ENCODE measurements at regions not wholly inside any gene's neighbourhood (a gene's known extent, or its start where the extent isn't known, plus 50 kb on each side); places are given as distances from the start of the nearest gene placed in this dataset.
"Not testable (repeated sequence)": the region's sequence is repeated elsewhere in the genome, so short reads cannot be mapped to it uniquely, and the experiment has no call there.

DNA sequence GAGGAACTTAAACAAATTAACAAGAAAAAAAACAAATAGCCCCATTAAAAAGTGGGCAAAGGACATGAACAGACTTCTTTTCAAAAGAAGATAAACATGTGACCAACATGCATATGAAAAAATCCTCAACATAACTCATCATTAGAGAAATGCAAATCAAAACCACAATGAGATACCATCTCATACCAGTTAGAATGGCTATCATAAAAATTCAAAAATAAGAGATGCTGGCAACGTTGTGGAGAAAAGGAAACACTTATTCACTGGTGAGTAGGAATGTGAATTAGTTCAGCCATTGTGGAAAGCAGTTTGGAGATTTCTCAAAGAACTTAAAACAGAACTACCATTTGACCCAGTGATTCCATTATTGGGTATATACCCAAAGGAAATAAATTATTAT lies 189.1 kb upstream of the TMEM106B start:
- H3K27me3 Mint-ChIP-seq (ENCODE audit: low read depth in 3 of 3); DNase-seq; H3K4me3 Mint-ChIP-seq; H3K9me3 Mint-ChIP-seq; H3K4me1 Mint-ChIP-seq; H3K27ac Mint-ChIP-seq; H3K36me3 Mint-ChIP-seq: not testable (repeated sequence)

DNA sequence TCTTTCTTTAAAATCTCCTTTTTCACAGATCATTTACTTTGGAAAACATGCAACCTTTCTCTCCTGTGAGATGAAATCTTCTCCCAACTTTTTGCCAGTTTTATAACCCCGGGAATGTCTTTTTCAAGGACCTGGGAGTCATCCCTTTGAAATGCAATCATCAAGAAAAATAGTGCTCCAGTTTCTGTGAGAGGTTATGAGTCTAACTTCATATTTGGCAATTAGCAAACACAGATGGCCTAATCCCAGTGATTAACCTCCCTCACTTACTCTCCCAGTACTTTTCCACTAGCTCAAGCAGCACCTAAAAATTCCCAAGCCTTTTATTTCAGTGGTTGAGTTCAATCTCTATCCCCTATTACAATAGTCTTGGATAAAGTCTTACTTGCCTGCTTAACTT lies 185.8 kb upstream of the TMEM106B start:
- H3K36me3 Mint-ChIP-seq: no peaks in the 10 kb centered on the region
- H3K9me3 Mint-ChIP-seq: peaks cover 0 to 9% (median 2%) of the 10 kb centered on the region in 6 donors
- H3K4me1 Mint-ChIP-seq: no peaks in the 10 kb centered on the region
- H3K27ac Mint-ChIP-seq: no peak overlapping the region
- no peak for DNase-seq
- H3K4me3 Mint-ChIP-seq: no peak overlapping the region
- no peaks in the 10 kb centered on the region for H3K27me3 Mint-ChIP-seq (ENCODE audit: low read depth in 3 of 3)

DNA sequence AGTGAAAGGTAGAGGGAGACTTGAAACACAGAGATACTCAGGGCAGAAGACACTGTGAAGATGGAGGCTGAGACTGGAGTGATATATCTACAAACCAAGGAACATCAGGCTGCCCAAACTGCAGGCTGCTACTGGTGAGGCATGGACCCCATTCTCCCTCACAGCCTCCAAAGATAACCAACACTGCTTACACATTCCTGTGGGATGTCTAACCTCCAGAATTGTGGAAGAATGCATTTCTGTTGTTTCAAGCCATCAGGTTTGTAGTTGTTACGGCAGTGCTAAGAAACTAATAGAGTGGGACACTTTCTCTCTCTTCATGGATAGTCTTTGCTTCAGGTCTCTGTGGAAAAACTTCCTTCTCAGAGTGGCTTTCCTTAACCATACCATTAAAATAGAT lies 182.6 kb upstream of the TMEM106B start:
- Mint-ChIP-seq H3K9me3 (peaks cover 0 to 5% (median 2%) of the 10 kb centered on the region in 6 donors), H3K36me3 (no peaks in the 10 kb centered on the region), H3K27me3 (ENCODE audit: low read depth in 3 of 3) (no peaks in the 10 kb centered on the region), H3K4me1 (no peaks in the 10 kb centered on the region), H3K27ac (no peak overlapping the region), H3K4me3 (no peak overlapping the region)
- DNase-seq: no peak

DNA sequence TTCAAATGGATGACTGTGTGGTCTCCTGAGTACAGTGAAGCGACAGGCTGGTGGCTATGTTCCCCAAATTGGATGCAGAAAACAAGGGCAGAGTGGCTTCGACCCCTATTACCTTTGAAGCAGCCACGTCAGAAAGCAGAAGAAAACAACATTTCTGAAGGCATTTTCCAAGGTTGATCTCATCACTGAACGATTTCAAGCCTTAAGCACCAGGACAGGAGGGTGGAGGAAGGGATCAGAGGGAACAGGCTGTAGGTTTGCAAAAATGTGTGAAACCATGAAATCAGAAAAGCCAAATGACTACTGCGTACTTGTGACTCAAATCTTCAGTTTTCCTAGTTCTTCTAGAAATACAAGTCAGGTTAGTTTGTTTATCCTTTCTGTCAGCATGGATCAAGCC lies 181.0 kb upstream of the TMEM106B start:
- H3K9me3 Mint-ChIP-seq: peaks cover 0 to 4% (median under 1%) of the 10 kb centered on the region in 6 donors
- H3K4me1 Mint-ChIP-seq: no peaks in the 10 kb centered on the region
- no peaks in the 10 kb centered on the region for H3K36me3 Mint-ChIP-seq
- H3K27me3 Mint-ChIP-seq (ENCODE audit: low read depth in 3 of 3): no peaks in the 10 kb centered on the region
- DNase-seq: no peak
- no peak overlapping the region for H3K4me3 Mint-ChIP-seq
- no peak overlapping the region for H3K27ac Mint-ChIP-seq

DNA sequence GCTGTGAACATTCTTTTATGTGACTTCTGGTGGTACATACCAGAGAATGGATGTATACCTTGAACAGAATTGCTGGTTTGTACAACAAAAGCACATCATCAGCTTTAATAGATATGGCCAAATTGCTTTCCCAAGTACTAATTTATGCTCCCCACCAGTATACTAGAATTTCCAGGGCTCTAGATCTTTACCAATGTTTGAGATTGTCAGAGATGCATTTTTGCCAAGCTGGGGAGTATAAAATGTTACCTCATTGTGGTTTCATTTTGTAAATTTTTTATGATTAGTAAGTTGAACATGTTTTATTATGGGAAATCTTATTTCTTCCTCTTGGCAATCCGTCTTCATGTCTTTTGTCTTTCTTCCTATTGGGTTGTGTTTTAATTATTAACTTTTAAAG lies 179.9 kb upstream of the TMEM106B start:
- Mint-ChIP-seq H3K27me3 (ENCODE audit: low read depth in 3 of 3) (no peaks in the 10 kb centered on the region), H3K9me3 (peaks cover 0 to 4% (median under 1%) of the 10 kb centered on the region in 6 donors), H3K4me3 (no peak overlapping the region), H3K27ac (no peak overlapping the region), H3K4me1 (no peaks in the 10 kb centered on the region), H3K36me3 (no peaks in the 10 kb centered on the region)
- DNase-seq: no peak

DNA sequence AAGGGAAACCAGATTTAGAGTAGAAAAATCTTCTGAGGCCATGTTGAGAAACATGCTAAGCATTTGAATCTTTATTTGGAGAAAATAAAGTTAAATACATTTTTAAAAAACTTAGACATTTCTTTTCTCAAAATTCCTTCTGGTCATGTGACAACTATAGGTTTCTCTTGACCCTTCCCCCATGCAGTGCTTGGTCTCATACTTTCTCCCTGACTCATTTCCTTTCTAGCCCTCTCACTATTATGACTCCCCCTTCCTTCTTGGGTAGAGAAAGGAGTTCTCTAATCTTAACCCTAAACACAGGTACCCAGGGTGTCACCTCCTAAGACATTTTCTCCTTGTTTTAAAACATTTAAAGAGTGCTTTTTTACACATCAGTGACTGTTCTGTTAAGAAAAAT lies 179.5 kb upstream of the TMEM106B start:
- Mint-ChIP-seq H3K9me3 (peaks cover 0 to 4% (median under 1%) of the 10 kb centered on the region in 6 donors), H3K4me1 (no peaks in the 10 kb centered on the region), H3K36me3 (no peaks in the 10 kb centered on the region), H3K27me3 (ENCODE audit: low read depth in 3 of 3) (no peaks in the 10 kb centered on the region), H3K27ac (no peak overlapping the region), H3K4me3 (no peak overlapping the region)
- no peak for DNase-seq

DNA sequence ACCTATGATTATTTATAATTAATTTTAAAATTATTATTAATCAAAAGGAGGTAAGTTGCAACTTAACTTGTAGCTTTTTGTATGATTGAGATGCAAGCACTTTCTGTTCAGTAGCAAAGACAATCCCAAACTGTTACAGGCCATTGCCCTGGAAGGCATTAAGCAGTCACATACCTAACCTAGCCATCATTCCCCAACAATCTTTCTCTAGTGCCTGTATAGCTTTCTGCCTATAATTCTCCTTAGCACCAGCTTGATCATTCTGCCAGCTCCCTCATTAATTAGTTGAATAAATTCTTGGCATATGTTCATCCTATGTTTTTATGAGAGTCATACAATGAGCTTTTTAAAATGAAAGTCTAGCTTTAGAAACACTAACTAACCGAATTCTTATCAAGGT lies 178.9 kb upstream of the TMEM106B start:
- H3K9me3 Mint-ChIP-seq: peaks cover 0 to 4% (median under 1%) of the 10 kb centered on the region in 6 donors
- H3K4me1 Mint-ChIP-seq: no peaks in the 10 kb centered on the region
- H3K27me3 Mint-ChIP-seq (ENCODE audit: low read depth in 3 of 3): no peaks in the 10 kb centered on the region
- no peaks in the 10 kb centered on the region for H3K36me3 Mint-ChIP-seq
- no peak overlapping the region for H3K27ac Mint-ChIP-seq
- H3K4me3 Mint-ChIP-seq: no peak overlapping the region
- no peak for DNase-seq

DNA sequence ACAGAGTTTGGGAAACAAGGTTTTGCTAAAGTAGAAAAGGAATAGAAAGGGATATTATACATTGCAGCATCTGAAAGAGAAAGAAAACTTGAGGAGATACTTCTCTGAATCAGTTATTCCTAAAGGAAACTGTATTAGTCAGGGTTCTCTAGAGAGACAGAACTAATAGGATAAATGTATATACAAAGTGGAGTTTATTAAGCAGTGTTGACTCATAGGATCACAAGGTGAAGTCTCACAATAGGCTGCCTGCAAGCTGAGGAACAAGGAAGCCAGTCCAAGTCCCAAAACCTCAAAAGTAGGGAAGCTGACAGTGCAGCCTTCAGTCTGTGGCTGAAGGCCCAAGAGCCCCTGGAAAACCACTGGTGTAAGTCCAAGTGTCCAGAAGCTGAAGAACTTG lies 167.6 kb upstream of the TMEM106B start:
- H3K27ac Mint-ChIP-seq, H3K4me1 Mint-ChIP-seq, H3K4me3 Mint-ChIP-seq: not testable (repeated sequence)

DNA sequence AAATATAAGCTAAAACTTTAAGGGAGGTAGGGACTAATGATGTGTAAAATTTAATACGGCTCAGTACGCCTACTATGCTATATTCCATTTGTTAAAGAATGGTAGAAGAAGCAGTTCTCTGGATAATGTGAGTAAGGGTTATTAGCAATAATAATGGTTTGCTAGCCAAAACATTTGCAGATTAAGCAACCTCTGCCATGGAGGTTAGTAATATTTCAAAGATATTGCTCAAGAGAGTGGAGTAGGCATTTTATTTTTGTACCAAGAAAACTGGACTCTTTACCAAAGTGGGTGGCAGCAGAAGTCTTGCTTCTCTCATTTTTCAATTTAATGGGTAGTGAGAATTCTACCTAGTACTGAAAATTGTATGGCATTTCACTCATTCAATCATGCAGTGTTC lies 158.9 kb upstream of the TMEM106B start:
- H3K9me3 Mint-ChIP-seq: peaks cover 0 to 22% (median 12%) of the 10 kb centered on the region in 6 donors
- H3K4me3 Mint-ChIP-seq: no peak overlapping the region
- peaks cover 0 to 3% (median 2%) of the 10 kb centered on the region in 3 donors for H3K27me3 Mint-ChIP-seq (ENCODE audit: low read depth in 3 of 3)
- no peaks in the 10 kb centered on the region for H3K36me3 Mint-ChIP-seq
- no peak for DNase-seq
- no peaks in the 10 kb centered on the region for H3K4me1 Mint-ChIP-seq
- H3K27ac Mint-ChIP-seq: no peak overlapping the region

More for the DNA sequence above, 167.6 kb upstream of the TMEM106B start:
- not testable (repeated sequence) for H3K27me3 Mint-ChIP-seq (ENCODE audit: low read depth in 3 of 3); DNase-seq; H3K9me3 Mint-ChIP-seq; H3K36me3 Mint-ChIP-seq

DNA sequence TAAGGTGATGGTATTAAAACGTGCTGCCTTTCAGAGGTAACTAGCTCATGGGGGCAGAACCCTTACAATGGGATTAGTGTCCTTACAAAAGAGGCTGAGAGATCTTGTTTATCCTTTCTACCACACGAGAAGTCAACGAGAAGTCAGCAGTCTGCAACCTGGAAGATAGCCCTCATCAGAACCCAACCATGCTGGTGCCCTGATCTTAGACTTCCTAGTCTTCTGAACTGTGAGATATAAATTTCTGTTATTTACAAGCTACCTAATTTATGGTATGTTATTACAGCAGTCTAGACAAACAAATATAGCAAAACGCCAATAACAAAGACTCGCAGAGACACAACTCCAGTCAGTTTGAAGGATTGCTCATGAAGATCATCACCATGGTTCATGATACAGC lies 157.5 kb upstream of the TMEM106B start:
- Mint-ChIP-seq H3K9me3 (peaks cover 0 to 26% (median 17%) of the 10 kb centered on the region in 6 donors), H3K4me3 (no peak overlapping the region), H3K36me3 (peaks cover 0 to 2% (median 0%) of the 10 kb centered on the region in 3 donors), H3K27me3 (ENCODE audit: low read depth in 3 of 3) (peaks cover 2 to 5% (median 3%) of the 10 kb centered on the region in 3 donors), H3K4me1 (no peaks in the 10 kb centered on the region), H3K27ac (no peak overlapping the region)
- DNase-seq: no peak

DNA sequence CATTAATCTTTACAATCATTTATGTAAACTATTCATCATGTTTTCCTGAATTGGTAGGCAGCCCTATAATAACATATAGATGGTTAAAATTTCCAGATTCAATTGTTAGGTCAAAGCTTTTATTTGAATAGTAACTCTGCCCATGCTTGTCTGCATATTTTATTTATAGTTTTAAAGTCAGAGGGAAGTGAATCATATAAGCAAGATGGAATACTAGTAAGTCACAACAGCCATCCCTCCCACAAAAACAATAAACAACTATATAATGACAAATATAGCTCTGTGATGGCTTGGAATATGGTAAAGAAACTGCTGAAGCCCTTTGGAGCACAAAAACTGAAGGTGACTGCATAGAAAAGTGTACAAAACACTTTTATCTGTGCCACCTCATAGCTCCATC lies 156.3 kb upstream of the TMEM106B start:
- Mint-ChIP-seq H3K36me3 (peaks cover 0 to 2% (median 0%) of the 10 kb centered on the region in 3 donors), H3K27me3 (ENCODE audit: low read depth in 3 of 3) (peaks cover 2 to 7% (median 3%) of the 10 kb centered on the region in 3 donors), H3K4me3 (no peak overlapping the region), H3K27ac (no peak overlapping the region), H3K4me1 (no peaks in the 10 kb centered on the region), H3K9me3 (peaks cover 0 to 25% (median 17%) of the 10 kb centered on the region in 6 donors)
- no peak for DNase-seq

DNA sequence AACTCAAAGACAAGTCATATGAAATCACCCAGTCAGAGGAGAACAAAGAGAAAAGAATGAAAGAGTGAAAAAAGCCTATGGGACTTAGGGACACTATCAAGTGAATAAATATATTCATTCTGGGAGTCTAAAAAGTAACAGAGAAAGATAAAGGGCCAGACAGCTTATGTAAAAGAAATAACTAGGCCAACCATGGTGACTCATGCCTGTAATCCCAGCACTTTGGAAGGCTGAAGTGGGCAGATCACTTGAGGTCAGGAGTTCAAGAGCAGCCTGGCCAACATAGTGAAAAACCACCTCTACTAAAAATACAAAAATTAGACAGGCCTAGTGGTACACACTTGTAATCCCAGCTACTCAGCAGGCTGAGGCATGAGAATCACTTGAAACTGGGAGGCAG lies 154.7 kb upstream of the TMEM106B start:
- H3K36me3 Mint-ChIP-seq: peaks cover 0 to 2% (median 0%) of the 10 kb centered on the region in 3 donors

DNA sequence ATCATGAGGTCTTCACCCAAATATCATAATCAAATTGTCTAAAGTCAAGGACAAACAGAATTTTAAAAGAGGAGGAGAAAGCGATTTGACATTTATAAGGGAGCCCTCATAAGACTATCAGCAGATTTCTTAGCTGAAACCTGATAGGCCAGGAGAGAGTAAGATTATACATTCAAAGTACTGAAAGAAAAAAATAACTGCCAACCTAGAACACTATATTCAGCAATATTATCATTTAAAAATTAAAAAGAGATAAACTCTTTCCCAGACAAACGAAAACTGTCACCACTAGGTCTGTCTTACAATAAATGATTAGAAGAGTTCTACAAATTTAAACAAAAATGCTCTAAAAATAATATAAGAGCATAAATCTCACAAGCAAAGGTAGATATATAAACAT lies 154.1 kb upstream of the TMEM106B start:
- Mint-ChIP-seq H3K27me3 (ENCODE audit: low read depth in 3 of 3) (peaks cover 0 to 7% (median 3%) of the 10 kb centered on the region in 3 donors), H3K36me3 (peaks cover 0 to 2% (median 0%) of the 10 kb centered on the region in 3 donors), H3K4me1 (no peaks in the 10 kb centered on the region), H3K4me3 (no peak overlapping the region), H3K27ac (no peak overlapping the region), H3K9me3 (peaks cover 0 to 25% (median 16%) of the 10 kb centered on the region in 6 donors)
- DNase-seq: no peak

More for the DNA sequence above, 154.7 kb upstream of the TMEM106B start:
- no peak for DNase-seq
- Mint-ChIP-seq H3K27me3 (ENCODE audit: low read depth in 3 of 3) (peaks cover 2 to 7% (median 3%) of the 10 kb centered on the region in 3 donors), H3K4me1 (no peaks in the 10 kb centered on the region), H3K4me3 (no peak overlapping the region), H3K9me3 (peaks cover 0 to 25% (median 16%) of the 10 kb centered on the region in 6 donors), H3K27ac (no peak overlapping the region)

DNA sequence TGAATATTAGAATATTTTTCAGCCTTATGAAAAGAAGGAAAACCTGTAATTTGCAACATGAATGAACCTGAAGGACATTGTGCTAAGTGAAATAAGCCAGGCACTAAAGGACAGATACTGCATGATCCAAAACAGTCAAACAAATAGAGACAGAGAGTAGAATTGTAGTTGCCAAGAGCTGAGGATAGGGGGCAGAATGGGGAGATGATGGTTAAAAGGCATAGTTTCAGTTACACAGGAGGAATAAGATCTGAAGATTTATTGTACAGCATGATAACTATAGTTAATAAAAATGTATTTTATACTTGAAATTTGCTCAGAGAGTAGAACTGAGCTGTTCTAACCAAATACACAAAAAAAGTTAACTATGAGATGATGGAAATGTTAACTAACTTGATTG lies 149.0 kb upstream of the TMEM106B start:
- peaks cover 0 to 2% (median 0%) of the 10 kb centered on the region in 3 donors for H3K36me3 Mint-ChIP-seq
- no peak for DNase-seq

DNA sequence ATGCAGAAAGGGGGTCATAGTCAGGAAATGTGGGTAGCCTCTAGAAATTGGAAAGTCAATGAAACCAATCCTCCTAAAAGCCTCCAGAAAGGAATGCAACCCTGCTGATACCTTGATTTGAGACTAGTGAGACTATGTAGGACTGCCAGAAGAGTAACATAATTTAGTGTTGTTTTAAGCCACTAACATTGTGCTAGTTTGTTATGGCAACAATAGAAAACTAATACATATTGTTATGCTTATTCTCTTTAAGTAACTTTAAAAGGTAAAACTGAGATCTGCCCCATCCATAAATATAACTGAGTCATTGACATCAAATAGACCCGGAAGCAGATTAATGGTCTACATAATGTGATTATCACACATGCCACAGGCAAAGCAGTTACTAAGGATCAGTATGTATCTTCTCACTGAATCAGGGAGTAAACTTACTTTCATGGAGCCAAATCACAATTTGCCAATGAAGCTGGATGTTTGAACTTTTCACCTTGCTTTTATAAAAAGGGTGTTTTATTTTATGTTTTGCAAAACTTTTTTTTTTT lies 146.4 kb upstream of the TMEM106B start:
- no peaks in the 10 kb centered on the region for H3K9me3 Mint-ChIP-seq
- peaks cover 0 to 3% (median 0%) of the 10 kb centered on the region in 3 donors for H3K27me3 Mint-ChIP-seq (ENCODE audit: low read depth in 3 of 3)
- H3K4me1 Mint-ChIP-seq: no peaks in the 10 kb centered on the region
- H3K27ac Mint-ChIP-seq: no peak overlapping the region
- H3K36me3 Mint-ChIP-seq: no peaks in the 10 kb centered on the region
- no peak overlapping the region for H3K4me3 Mint-ChIP-seq
- no peak for DNase-seq

More for the DNA sequence above, 149.0 kb upstream of the TMEM106B start:
- H3K4me3 Mint-ChIP-seq: no peak overlapping the region
- no peaks in the 10 kb centered on the region for H3K4me1 Mint-ChIP-seq
- H3K9me3 Mint-ChIP-seq: peaks cover 0 to 10% (median 4%) of the 10 kb centered on the region in 6 donors
- no peak overlapping the region for H3K27ac Mint-ChIP-seq
- peaks cover 0 to 7% (median 0%) of the 10 kb centered on the region in 3 donors for H3K27me3 Mint-ChIP-seq (ENCODE audit: low read depth in 3 of 3)
